ENCODE measurements at regions not wholly inside any gene's neighbourhood (a gene's known extent, or its start where the extent isn't known, plus 50 kb on each side); places are given as distances from the start of the nearest gene placed in this dataset.

- no peak for TF ChIP-seq CTCF (IDR thresholded peaks at IDR 0.05)
- no peak for TF ChIP-seq POLR2A (IDR thresholded peaks at IDR 0.05)
Observed at GRCh38 chr16:52832771-52833170, 219.9 kb downstream of the CHD9NB start.

Data from testis (tissue), 2 donors.